Mucosa of descending colon (tissue), 3 donors: ENCODE measurements at regions not wholly inside any gene's neighbourhood (a gene's known extent, or its start where the extent isn't known, plus 50 kb on each side); places are given as distances from the start of the nearest gene placed in this dataset.
"Not testable (repeated sequence)": the region's sequence is repeated elsewhere in the genome, so short reads cannot be mapped to it uniquely, and the experiment has no call there.

Experiments
- ATAC-seq: fragments of 200-7000 bp; cut with Tn5 transposase; one replicate; pipeline ENCODE4 v1.9.1; 2020; ENCODE audit warnings: mild to moderate bottlenecking, moderate library complexity
- DNase-seq, 3 donors: peaks; one replicate each; pipeline ENCODE4 v3.0.0-alpha.2; 2020
- H3K36me3 ChIP-seq: fragments of 200-600 bp; one replicate; pipeline ENCODE4 v1.8.0; 2021; ENCODE audit warnings: low read depth, mild to moderate bottlenecking
- H3K4me1 ChIP-seq: fragments of 200-600 bp; one replicate; pipeline ENCODE4 v1.8.0; 2021; ENCODE audit warnings: low read depth, mild to moderate bottlenecking
- H3K4me3 ChIP-seq: fragments of 200-600 bp; one replicate; pipeline ENCODE4 v1.8.0; 2021; ENCODE audit warnings: mild to moderate bottlenecking
- H3K9me3 ChIP-seq: fragments of 200-600 bp; one replicate; pipeline ENCODE4 v1.8.0; 2021; ENCODE audit warnings: mild to moderate bottlenecking
- CTCF ChIP-seq: fragments of 200-600 bp; IDR thresholded peaks from one replicate; pipeline ENCODE4 v1.8.0; 2022; ENCODE audit warnings: antibody characterized with exemption, mild to moderate bottlenecking
- intact Hi-C, 2 donors: fragments of 100-400 bp; cut with DNase I in 1 of 2; cut with micrococcal nuclease in 1 of 2; formaldehyde crosslinking; loops; one replicate each; pipeline versions ENCODE4 v1.11.0 to v1.11.1; 2022; cut with DNase I, micrococcal nuclease
- donor health status: DM: no; HTN: no; CAD: no; lungs with moderate emphysema.
- donor health status: DM: no; HTN: no; CAD: no.
- donor health status: DM: no; HTN: yes; CAD: no.

GRCh38 chr19:31537136-31537535, 187.9 kb upstream of the TSHZ3 start:
- H3K36me3 ChIP-seq: no peaks in the 10 kb centered on the region
- intact Hi-C loops: no loop called here
- H3K9me3 ChIP-seq: no peaks in the 10 kb centered on the region
- no peak for ATAC-seq
- TF ChIP-seq CTCF: no peak
- DNase-seq: no peak
- no peaks in the 10 kb centered on the region for H3K4me1 ChIP-seq
- H3K4me3 ChIP-seq: no peak overlapping the region

GRCh38 chr19:31537902-31538301, 188.7 kb upstream of the TSHZ3 start:
- DNase-seq, intact Hi-C loops, ATAC-seq, H3K4me1 ChIP-seq, H3K36me3 ChIP-seq, H3K9me3 ChIP-seq, H3K4me3 ChIP-seq: not testable (repeated sequence)

GRCh38 chr19:31538879-31539278, 189.6 kb upstream of the TSHZ3 start:
- DNase-seq (no peak), ATAC-seq (no peak)
- intact Hi-C loops: no loop called here

GRCh38 chr19:31539386-31539785, 190.2 kb upstream of the TSHZ3 start:
- ATAC-seq (no peak), DNase-seq (no peak)
- no peak overlapping the region for H3K4me3 ChIP-seq
- H3K36me3 ChIP-seq: no peaks in the 10 kb centered on the region
- intact Hi-C loops: no loop called here
- no peaks in the 10 kb centered on the region for H3K4me1 ChIP-seq
- TF ChIP-seq CTCF: no peak
- H3K9me3 ChIP-seq: no peaks in the 10 kb centered on the region

More at GRCh38 chr19:31538879-31539278, 189.6 kb upstream of the TSHZ3 start:
- Histone ChIP-seq H3K4me1 (no peaks in the 10 kb centered on the region), H3K9me3 (no peaks in the 10 kb centered on the region), H3K4me3 (no peak overlapping the region), H3K36me3 (no peaks in the 10 kb centered on the region)
- TF ChIP-seq CTCF: no peak

- H3K36me3 ChIP-seq: no peaks in the 10 kb centered on the region
- intact Hi-C loops: no loop called here
- TF ChIP-seq CTCF: no peak
- ATAC-seq (no peak), DNase-seq (no peak)
- no peak overlapping the region for H3K4me3 ChIP-seq
- H3K9me3 ChIP-seq: no peaks in the 10 kb centered on the region
- H3K4me1 ChIP-seq: no peaks in the 10 kb centered on the region
Observed at GRCh38 chr19:31541396-31541795, 192.2 kb upstream of the TSHZ3 start.

GRCh38 chr19:31543456-31543855, 194.2 kb upstream of the TSHZ3 start:
- no peak for ATAC-seq
- no peaks in the 10 kb centered on the region for H3K4me1 ChIP-seq

More at GRCh38 chr19:31543456-31543855, 194.2 kb upstream of the TSHZ3 start:
- intact Hi-C loops: no loop called here
- TF ChIP-seq CTCF: no peak
- Histone ChIP-seq H3K4me3 (no peak overlapping the region), H3K9me3 (no peaks in the 10 kb centered on the region), H3K36me3 (no peaks in the 10 kb centered on the region)
- no peak for DNase-seq
